ENCODE measurements at regions not wholly inside any gene's neighbourhood (a gene's known extent, or its start where the extent isn't known, plus 50 kb on each side); places are given as distances from the start of the nearest gene placed in this dataset.

- intact Hi-C loops (cut with micrococcal nuclease; ENCODE audit: unreplicated experiment): no loop called here
- no peak for DNase-seq (ENCODE audit: low spot score)
- no TSS peak for BruUV-seq (replicated peaks)
- CTCF ChIA-PET: interaction anchor here (0.6 kb wide), 1 partner anchor 590 kb away, joined by 3 read pairs; no protein-coding TSS in a partner anchor
- POLR2A ChIA-PET (ENCODE audit: low non-redundant PET): no interaction called here
- Histone ChIP-seq H3K4me3 (ENCODE audit: low read depth, low read length, poor library complexity, severe bottlenecking) (no peak overlapping the region), H3K4me1 (ENCODE audit: insufficient read depth, low read length, poor library complexity, severe bottlenecking) (peaks cover 6% of the 10 kb centered on the region), H3K36me3 (ENCODE audit: insufficient read depth, low read length, poor library complexity, severe bottlenecking) (no peaks in the 10 kb centered on the region), H3K9me3 (ENCODE audit: low read depth, low read length, poor library complexity, severe bottlenecking) (no peaks in the 10 kb centered on the region), H3K27ac (ENCODE audit: low read depth, low read length, poor library complexity, severe bottlenecking) (no peak overlapping the region), H3K27me3 (replicated peaks; ENCODE audit: insufficient read depth, low read depth, low read length, poor library complexity) (no peaks in the 10 kb centered on the region)
- TF ChIP-seq EZH2 (IDR thresholded peaks at IDR 0.05; ENCODE audit: borderline replicate concordance, low read depth, low read length, poor library complexity, severe bottlenecking): no peak
- no peak for TF ChIP-seq CTCF (conservative IDR thresholded peaks at IDR 0.05; ENCODE audit: low read depth, low read length)
Observed at GRCh38 chr13:79628463-79628862, 147.5 kb downstream of the NDFIP2 start.

GRCh38 chr13:79626924-79627323 is 146.0 kb downstream of the NDFIP2 start:
- no peaks in the 10 kb centered on the region for H3K9me3 ChIP-seq (ENCODE audit: low read depth, low read length, poor library complexity, severe bottlenecking)
- no peak for DNase-seq (ENCODE audit: low spot score)
- H3K27ac ChIP-seq (ENCODE audit: low read depth, low read length, poor library complexity, severe bottlenecking): no peak overlapping the region
- no peak overlapping the region for H3K4me3 ChIP-seq (ENCODE audit: low read depth, low read length, poor library complexity, severe bottlenecking)
- intact Hi-C loops (cut with micrococcal nuclease; ENCODE audit: unreplicated experiment): no loop called here
- POLR2A ChIA-PET (ENCODE audit: low non-redundant PET): no interaction called here
- no peaks in the 10 kb centered on the region for H3K36me3 ChIP-seq (ENCODE audit: insufficient read depth, low read length, poor library complexity, severe bottlenecking)
- BruUV-seq (replicated peaks): no TSS peak
- CTCF ChIA-PET: no interaction called here
- no peaks in the 10 kb centered on the region for H3K27me3 ChIP-seq (replicated peaks; ENCODE audit: insufficient read depth, low read depth, low read length, poor library complexity)
- peaks cover 6% of the 10 kb centered on the region for H3K4me1 ChIP-seq (ENCODE audit: insufficient read depth, low read length, poor library complexity, severe bottlenecking)
- TF ChIP-seq EZH2 (IDR thresholded peaks at IDR 0.05; ENCODE audit: borderline replicate concordance, low read depth, low read length, poor library complexity, severe bottlenecking) (no peak), CTCF (conservative IDR thresholded peaks at IDR 0.05; ENCODE audit: low read depth, low read length) (no peak)

GRCh38 chr13:79625517-79625916 is 144.6 kb downstream of the NDFIP2 start:
- H3K9me3 ChIP-seq (ENCODE audit: low read depth, low read length, poor library complexity, severe bottlenecking): no peaks in the 10 kb centered on the region
- no peaks in the 10 kb centered on the region for H3K4me1 ChIP-seq (ENCODE audit: insufficient read depth, low read length, poor library complexity, severe bottlenecking)
- no peaks in the 10 kb centered on the region for H3K27me3 ChIP-seq (replicated peaks; ENCODE audit: insufficient read depth, low read depth, low read length, poor library complexity)
- no peak overlapping the region for H3K4me3 ChIP-seq (ENCODE audit: low read depth, low read length, poor library complexity, severe bottlenecking)
- intact Hi-C loops (cut with micrococcal nuclease; ENCODE audit: unreplicated experiment): no loop called here
- POLR2A ChIA-PET (ENCODE audit: low non-redundant PET): no interaction called here
- BruUV-seq (replicated peaks): no TSS peak
- H3K36me3 ChIP-seq (ENCODE audit: insufficient read depth, low read length, poor library complexity, severe bottlenecking): no peaks in the 10 kb centered on the region
- TF ChIP-seq CTCF (conservative IDR thresholded peaks at IDR 0.05; ENCODE audit: low read depth, low read length) (no peak), EZH2 (IDR thresholded peaks at IDR 0.05; ENCODE audit: borderline replicate concordance, low read depth, low read length, poor library complexity, severe bottlenecking) (no peak)
- DNase-seq (ENCODE audit: low spot score): no peak
- CTCF ChIA-PET: no interaction called here
- no peak overlapping the region for H3K27ac ChIP-seq (ENCODE audit: low read depth, low read length, poor library complexity, severe bottlenecking)
